ENCODE measurements at regions not wholly inside any gene's neighbourhood (a gene's known extent, or its start where the extent isn't known, plus 50 kb on each side); places are given as distances from the start of the nearest gene placed in this dataset.

GRCh38 chr12:115341442-115341841, 657.5 kb upstream of the TBX3 start:
- Mint-ChIP-seq H3K4me1 (ENCODE audit: unreplicated experiment) (no peaks in the 10 kb centered on the region), H3K27me3 (ENCODE audit: unreplicated experiment) (no peaks in the 10 kb centered on the region), H3K9me3 (ENCODE audit: unreplicated experiment) (no peaks in the 10 kb centered on the region), H3K36me3 (ENCODE audit: low read depth, unreplicated experiment) (no peaks in the 10 kb centered on the region), H3K27ac (ENCODE audit: unreplicated experiment) (no peak overlapping the region), H3K4me3 (ENCODE audit: unreplicated experiment) (no peak overlapping the region)
- DNase-seq (ENCODE audit: low spot score), result no peak
- no peak for TF ChIP-seq CTCF (IDR thresholded peaks at IDR 0.05; ENCODE audit: unreplicated experiment)

GRCh38 chr12:115338566-115339294, 654.8 kb upstream of the TBX3 start:
- DNase-seq (ENCODE audit: low spot score), result no peak
- peaks cover 3% of the 10 kb centered on the region for H3K4me1 Mint-ChIP-seq (ENCODE audit: unreplicated experiment)
- no peaks in the 10 kb centered on the region for H3K36me3 Mint-ChIP-seq (ENCODE audit: low read depth, unreplicated experiment)
- no peak overlapping the region for H3K27ac Mint-ChIP-seq (ENCODE audit: unreplicated experiment)
- no peak overlapping the region for H3K4me3 Mint-ChIP-seq (ENCODE audit: unreplicated experiment)
- H3K27me3 Mint-ChIP-seq (ENCODE audit: unreplicated experiment), result no peaks in the 10 kb centered on the region
- H3K9me3 Mint-ChIP-seq (ENCODE audit: unreplicated experiment), result no peaks in the 10 kb centered on the region
- TF ChIP-seq CTCF (IDR thresholded peaks at IDR 0.05; ENCODE audit: unreplicated experiment), result no peak

- peaks cover 3% of the 10 kb centered on the region for H3K4me1 Mint-ChIP-seq (ENCODE audit: unreplicated experiment)
- H3K27me3 Mint-ChIP-seq (ENCODE audit: unreplicated experiment), result no peaks in the 10 kb centered on the region
- H3K36me3 Mint-ChIP-seq (ENCODE audit: low read depth, unreplicated experiment), result no peaks in the 10 kb centered on the region
- no peak overlapping the region for H3K4me3 Mint-ChIP-seq (ENCODE audit: unreplicated experiment)
- no peak for DNase-seq (ENCODE audit: low spot score)
- no peak overlapping the region for H3K27ac Mint-ChIP-seq (ENCODE audit: unreplicated experiment)
- no peak for TF ChIP-seq CTCF (IDR thresholded peaks at IDR 0.05; ENCODE audit: unreplicated experiment)
- H3K9me3 Mint-ChIP-seq (ENCODE audit: unreplicated experiment), result no peaks in the 10 kb centered on the region
These were observed 653.9 kb upstream of the TBX3 start for GRCh38 chr12:115337693-115338543.

GRCh38 chr12:115336506-115336905, 652.5 kb upstream of the TBX3 start:
- no peaks in the 10 kb centered on the region for H3K36me3 Mint-ChIP-seq (ENCODE audit: low read depth, unreplicated experiment)
- H3K4me3 Mint-ChIP-seq (ENCODE audit: unreplicated experiment), result no peak overlapping the region
- no peak overlapping the region for H3K27ac Mint-ChIP-seq (ENCODE audit: unreplicated experiment)
- no peak for TF ChIP-seq CTCF (IDR thresholded peaks at IDR 0.05; ENCODE audit: unreplicated experiment)
- DNase-seq (ENCODE audit: low spot score), result no peak
- no peaks in the 10 kb centered on the region for H3K9me3 Mint-ChIP-seq (ENCODE audit: unreplicated experiment)
- H3K4me1 Mint-ChIP-seq (ENCODE audit: unreplicated experiment), result peaks cover 3% of the 10 kb centered on the region
- no peaks in the 10 kb centered on the region for H3K27me3 Mint-ChIP-seq (ENCODE audit: unreplicated experiment)

GRCh38 chr12:115335594-115335993, 651.6 kb upstream of the TBX3 start:
- H3K9me3 Mint-ChIP-seq (ENCODE audit: unreplicated experiment), result no peaks in the 10 kb centered on the region
- no peak overlapping the region for H3K4me3 Mint-ChIP-seq (ENCODE audit: unreplicated experiment)
- H3K4me1 Mint-ChIP-seq (ENCODE audit: unreplicated experiment), result peaks cover 3% of the 10 kb centered on the region
- no peak overlapping the region for H3K27ac Mint-ChIP-seq (ENCODE audit: unreplicated experiment)
- H3K27me3 Mint-ChIP-seq (ENCODE audit: unreplicated experiment), result no peaks in the 10 kb centered on the region
- DNase-seq (ENCODE audit: low spot score), result no peak
- no peaks in the 10 kb centered on the region for H3K36me3 Mint-ChIP-seq (ENCODE audit: low read depth, unreplicated experiment)
- no peak for TF ChIP-seq CTCF (IDR thresholded peaks at IDR 0.05; ENCODE audit: unreplicated experiment)
